Forelimb muscle (tissue), 1 donor: ENCODE measurements at regions not wholly inside any gene's neighbourhood (a gene's known extent, or its start where the extent isn't known, plus 50 kb on each side); places are given as distances from the start of the nearest gene placed in this dataset.

ENCODE experiments used
- DNase-seq: peaks from one replicate; pipeline ENCODE4 v3.0.0-alpha.2; 2013; ENCODE audit warnings: low read depth

GRCh38 chr5:163622799-163623198 is 117.4 kb downstream of the MAT2B start:
- no peak for DNase-seq

DNA sequence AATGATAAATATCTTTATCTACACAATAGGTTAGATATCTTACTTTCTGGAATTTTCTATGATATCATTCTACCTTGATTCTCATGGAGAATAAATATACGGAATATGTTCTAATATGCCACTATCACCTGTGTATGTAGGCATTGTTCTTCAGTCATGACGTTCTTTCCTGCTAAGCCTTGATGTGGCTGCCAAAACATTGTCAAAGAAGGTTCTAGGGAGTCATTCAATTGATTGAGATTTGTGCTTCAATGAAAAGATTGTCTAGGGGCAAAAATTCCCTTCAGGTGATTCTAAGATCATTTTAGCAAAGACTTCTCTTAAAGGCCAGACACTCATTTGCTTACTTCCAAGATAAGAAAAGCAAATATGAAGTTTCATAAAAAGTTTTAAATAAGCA is 118.1 kb downstream of the MAT2B start:
- DNase-seq, result no peak

- DNase-seq, result no peak
These were observed 118.6 kb downstream of the MAT2B start for GRCh38 chr5:163623986-163624385.

GRCh38 chr5:163624431-163624830 is 119.0 kb downstream of the MAT2B start:
- no peak for DNase-seq

DNA sequence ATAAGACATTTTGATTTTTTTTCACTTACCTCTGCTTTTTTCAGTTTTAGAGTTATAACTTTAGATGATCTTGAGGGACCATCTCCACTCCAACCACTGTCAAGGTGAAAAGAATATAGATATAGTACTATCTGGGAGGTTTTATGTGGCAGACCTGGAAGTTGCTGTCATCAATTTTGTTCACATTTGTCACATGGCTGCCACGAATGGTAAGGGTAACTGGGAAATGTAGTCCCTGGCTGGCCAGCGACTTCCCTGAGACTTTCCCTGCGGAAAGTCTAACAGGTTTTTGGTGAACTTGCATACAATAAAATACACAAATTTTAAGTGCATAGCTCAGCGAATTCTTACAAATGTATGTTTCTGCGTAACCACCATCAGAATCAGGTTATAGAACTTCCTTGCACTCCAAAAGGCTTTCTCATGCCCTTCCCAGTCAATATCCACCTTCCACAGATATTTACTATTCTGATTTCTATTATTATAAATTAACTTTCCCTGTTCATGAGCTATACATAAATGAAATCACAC is 121.5 kb downstream of the MAT2B start:
- DNase-seq, result no peak

DNA sequence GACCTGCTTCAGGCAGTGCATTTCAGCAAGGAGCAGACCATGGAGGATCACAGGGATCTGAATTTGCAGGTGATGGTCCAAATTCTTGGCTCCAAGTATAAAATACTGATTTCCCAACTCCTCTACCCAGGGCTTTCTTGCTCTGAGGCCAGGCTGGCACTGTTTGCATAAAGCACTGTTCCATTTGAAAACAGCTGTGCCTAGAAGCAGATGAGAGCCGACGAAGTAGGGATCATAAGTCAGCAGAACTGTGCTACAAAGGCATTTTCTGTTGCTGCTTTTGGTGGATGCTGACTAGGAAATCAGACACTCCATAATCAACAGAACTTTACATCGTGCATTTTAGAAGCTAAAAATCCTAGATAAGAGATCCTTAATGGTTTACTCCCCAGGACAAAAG is 126.4 kb downstream of the MAT2B start:
- DNase-seq, result no peak

GRCh38 chr5:163633926-163634460 is 128.6 kb downstream of the MAT2B start:
- no peak for DNase-seq

DNA sequence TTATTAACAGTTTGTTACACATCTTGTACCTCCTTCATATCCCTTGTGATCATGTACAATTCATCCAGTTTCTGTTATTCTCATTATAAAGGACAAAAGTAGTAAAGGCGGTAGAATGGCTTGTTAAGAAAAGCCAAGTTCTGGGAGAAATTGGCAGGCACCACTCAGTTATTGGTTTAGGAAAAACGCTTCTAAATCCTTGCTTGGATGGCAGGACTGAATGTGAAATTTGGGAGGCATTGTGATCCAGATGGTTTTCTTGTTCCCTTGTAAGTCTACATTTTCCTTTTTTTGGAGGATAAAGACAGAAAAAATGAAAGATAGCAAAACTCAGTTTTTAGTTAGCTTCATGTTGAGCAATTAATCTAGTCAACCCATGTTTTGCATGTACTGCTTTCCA is 130.2 kb downstream of the MAT2B start:
- peak; percentile 8 for DNase-seq

- no peak for DNase-seq
These were observed 137.5 kb downstream of the MAT2B start for GRCh38 chr5:163642904-163643303.

DNA sequence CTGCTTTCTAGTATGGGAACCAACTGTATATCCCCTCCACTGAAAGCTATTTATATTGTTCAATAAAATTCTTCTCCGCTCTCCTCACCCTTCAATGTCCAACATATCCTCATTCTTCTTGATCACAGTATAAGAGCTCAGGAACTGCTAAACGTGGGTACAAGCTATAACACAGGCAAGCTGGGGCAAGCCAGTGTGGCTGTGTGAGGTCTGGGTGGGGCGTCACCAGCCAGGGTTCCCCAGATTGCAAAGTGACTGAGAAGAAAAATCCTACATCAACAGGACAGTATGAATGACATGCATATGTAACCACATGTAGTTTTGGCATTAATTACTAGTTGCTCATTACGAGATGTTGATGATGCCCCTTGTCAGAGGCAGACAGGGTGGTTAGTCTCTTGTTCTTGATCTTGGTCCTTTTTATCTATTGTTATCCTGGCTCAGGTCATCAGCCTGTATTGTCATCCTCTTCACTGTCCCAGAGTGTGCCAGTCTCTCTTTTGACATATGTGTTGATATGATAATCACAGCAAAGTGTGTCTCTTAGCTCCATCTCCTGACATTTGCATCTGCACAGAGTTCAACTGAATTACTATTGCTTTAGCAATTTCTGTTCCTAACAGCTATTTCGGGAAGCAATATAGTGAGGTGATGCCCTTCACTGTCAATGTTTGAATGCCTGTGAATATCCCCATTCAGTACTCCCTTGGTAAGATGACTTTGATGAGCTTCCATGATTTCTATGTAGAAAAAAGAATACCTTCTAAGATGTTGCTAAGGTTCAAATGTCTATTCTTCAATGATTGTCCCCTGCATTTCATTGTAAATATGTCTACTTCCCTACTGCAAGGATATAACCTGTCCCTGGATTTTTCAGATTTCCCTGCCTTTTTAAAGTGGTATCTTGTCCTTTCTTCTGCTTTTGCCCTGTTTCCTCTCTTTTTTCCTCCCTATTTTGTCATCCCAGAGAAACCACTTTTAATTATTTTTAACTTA is 140.3 kb downstream of the MAT2B start:
- no peak for DNase-seq

DNA sequence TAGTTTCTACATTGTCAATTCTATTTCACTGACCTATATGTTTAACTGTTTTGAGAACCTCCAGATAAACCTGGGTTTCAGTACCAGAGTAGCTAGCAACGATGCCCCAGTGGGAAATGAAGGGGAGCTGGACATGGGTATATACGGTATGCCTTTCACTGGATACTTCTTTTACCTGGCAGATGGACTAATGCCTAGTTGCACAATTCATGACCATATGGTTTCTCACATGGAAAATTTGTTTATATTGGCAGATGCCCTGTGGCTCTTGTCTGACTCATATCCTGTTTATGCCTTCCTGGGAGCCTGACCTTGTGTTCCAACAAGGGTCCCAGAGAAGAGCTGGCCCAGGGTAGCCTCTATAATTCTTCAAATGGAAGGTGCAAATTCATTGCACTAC is 144.1 kb downstream of the MAT2B start:
- DNase-seq, result no peak

GRCh38 chr5:163653526-163653925 is 148.1 kb downstream of the MAT2B start:
- DNase-seq, result no peak

GRCh38 chr5:163658702-163659567 is 153.5 kb downstream of the MAT2B start:
- DNase-seq, result no peak

DNA sequence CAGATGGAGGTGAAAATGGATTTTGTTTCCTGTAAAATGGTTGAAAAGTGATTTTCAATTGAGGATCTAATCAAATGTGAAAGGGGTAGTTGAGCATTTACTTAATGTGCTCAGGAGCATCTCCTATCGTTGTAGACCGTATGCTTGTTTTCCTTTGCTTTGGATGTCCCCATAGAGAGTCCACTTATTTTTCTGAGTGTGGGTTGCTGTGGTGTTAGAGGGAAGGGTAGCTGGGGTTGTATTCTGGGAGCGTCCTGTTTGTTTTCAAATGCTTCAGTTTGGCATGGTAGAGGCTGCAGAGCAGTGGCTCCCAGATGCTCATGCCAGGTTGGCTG is 154.1 kb downstream of the MAT2B start:
- no peak for DNase-seq

GRCh38 chr5:163660486-163660885 is 155.1 kb downstream of the MAT2B start:
- no peak for DNase-seq

DNA sequence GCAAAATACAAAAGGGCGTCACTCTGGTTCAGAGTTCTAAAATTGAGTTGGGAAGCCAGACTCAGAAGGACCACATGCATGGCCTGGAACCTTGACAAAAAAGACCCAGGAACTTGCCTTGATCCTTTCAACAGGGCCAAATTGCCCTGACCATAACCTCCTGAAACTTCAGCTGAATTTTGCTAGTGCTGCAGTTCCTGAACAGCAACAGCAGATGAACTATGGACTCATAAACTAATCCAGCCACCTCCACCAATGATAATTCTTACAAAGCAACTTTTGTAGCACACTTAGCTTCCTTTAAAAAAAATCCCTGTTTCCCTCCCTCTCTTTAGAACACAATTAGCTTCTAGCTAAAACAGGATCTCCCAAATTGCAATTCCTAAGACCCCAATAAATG is 155.9 kb downstream of the MAT2B start:
- DNase-seq, result no peak

DNA sequence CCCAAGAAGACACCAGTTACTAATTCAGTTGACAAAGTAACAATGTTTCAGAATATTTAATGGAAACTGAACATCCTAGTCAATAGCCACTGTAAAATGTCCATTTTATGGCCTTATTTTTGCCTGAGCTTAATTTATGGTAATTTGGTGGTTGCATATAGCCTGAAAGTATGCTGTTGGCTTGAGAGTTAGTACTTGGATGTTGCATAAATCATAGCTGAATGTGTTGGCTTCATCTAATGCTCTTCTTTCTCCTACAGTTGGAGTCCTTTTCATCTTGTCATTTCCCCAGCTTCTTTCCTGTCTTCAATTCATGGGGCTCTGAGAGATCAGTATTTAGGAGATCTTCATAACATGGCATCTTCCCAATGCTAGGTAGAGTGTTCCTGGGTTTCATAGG is 164.6 kb downstream of the MAT2B start:
- DNase-seq, result no peak

DNA sequence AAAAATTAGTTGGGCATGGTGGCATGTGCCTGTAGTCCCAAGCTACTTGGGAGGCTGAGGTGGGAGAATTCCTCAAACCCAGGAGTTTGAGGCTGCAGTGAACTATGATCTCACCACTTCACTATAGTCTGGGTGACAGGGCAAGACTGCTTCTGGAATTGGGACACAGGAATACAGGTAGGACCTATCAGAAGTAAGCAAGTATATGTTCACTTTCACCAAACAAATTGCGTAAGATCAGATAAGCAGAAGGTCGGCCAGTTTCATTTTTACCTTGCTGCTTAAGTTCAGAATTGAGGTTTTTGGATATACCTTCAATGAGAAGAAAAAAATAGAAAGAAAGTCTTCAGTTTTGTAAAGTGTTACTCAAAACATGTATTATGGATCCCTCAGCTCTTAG is 171.7 kb downstream of the MAT2B start:
- no peak for DNase-seq

DNA sequence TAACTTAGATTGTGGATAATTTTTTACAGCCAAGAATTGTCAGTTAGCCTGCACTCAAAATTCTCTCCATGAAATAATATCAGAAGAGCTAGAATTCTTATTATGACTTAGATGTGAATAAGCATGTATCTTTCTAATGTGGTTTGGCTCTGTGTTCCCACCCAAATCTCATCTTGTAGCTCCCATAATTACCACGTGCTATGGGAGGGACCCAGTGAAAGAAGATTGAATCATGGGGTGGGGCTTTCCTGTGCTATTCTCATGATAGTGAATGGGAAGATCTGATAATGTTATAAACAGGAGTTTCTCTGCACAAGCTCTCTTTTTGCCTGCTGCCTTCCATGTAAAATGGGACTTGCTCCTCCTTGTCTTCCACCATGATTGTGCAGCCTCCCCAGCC is 176.8 kb downstream of the MAT2B start:
- DNase-seq, result no peak

DNA sequence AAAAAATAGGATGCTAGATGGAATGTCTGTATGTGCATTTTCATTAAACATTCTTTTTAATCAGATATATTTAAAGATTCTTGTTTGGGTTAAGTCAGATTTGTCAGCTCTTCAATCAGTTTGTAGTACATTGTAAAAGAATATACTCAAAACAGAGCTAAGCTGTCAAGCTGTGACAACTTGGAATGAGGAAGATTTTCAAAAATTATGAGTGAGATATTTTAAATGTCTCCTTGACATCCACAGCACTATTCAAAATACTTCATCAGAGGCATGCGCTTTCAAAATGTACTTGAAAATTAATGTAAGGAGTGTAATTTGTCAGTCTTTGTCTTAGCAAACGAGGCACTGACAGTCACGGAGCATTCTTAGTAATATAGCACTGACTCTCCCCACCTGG is 182.0 kb downstream of the MAT2B start:
- no peak for DNase-seq

GRCh38 chr5:163692091-163692490 is 186.7 kb downstream of the MAT2B start:
- no peak for DNase-seq
